ENCODE measurements at regions not wholly inside any gene's neighbourhood (a gene's known extent, or its start where the extent isn't known, plus 50 kb on each side); places are given as distances from the start of the nearest gene placed in this dataset.

DNA sequence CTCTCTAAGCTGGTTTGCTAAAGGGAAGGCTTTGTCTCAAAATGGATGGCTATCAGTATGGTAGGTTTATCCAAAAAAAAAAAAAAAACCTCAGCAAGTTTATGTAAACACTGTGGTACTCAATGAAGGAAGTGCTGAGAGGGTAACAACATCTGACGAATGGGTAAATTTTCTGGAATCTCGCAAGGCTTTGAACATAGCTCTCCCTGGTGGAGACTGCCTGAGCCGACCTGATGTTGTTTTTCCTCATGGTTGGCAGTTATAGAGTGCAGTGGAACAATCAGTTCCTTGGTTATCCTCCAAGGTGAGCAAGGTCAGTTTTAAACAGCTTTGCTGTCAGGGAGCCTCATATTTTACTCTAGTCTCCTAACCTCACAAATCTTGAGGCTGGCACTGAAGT lies 94.6 kb downstream of the ZPLD1 start:
- Mint-ChIP-seq H3K4me1 (peaks cover 3% of the 10 kb centered on the region), H3K36me3 (no peaks in the 10 kb centered on the region), H3K27me3 (no peaks in the 10 kb centered on the region), H3K4me3 (no peak overlapping the region), H3K27ac (no peak overlapping the region), H3K9me3 (no peaks in the 10 kb centered on the region)
- CTCF ChIA-PET, result interaction anchor here (0.5 to 2.0 kb wide), 3 partner anchors 300 to 491 kb away, joined by 3 to 8 read pairs (median 3); no protein-coding TSS in a partner anchor
- no peak for DNase-seq

DNA sequence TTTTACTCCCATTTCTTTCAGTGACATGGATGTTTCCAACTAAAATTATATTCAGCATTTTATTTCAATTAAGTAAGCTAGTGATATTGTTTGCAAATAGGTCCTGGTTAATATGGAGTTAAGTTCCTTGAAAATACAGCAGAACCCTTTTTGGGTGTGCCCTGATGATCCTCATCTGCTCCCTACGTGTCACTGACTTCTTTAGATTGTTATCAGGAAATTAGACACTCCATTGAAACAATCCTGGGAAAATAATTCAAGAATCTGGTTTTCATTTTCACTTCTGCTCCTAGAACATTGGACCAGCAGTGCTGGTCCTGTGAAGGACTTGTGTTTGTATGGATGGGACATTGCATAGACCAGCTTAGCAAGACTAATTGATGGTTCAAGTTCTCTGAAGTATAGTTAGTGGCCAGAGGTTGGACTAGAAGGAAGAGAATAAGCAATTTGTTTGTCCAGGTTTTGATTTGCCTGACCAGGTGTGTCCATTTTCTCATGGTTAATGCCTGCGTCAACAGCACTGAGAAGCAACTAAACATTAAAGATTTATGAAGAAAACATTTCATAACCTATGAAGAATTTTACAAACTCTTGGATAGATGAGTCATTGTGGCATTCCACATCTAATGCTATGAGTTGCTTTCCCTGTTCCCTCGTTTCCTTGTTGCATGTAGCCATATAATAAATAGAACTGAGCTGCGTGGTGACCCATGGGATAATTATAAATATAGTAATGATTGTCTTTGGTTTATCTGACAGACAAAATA lies 95.8 kb downstream of the ZPLD1 start:
- Mint-ChIP-seq H3K27ac (no peak overlapping the region), H3K4me3 (no peak overlapping the region), H3K36me3 (no peaks in the 10 kb centered on the region), H3K9me3 (no peaks in the 10 kb centered on the region), H3K4me1 (peaks cover 3% of the 10 kb centered on the region), H3K27me3 (no peaks in the 10 kb centered on the region)
- no peak for DNase-seq
- CTCF ChIA-PET, result interaction anchor here (2.0 kb wide), 1 partner anchor 301 kb away, joined by 8 read pairs; no protein-coding TSS in a partner anchor

DNA sequence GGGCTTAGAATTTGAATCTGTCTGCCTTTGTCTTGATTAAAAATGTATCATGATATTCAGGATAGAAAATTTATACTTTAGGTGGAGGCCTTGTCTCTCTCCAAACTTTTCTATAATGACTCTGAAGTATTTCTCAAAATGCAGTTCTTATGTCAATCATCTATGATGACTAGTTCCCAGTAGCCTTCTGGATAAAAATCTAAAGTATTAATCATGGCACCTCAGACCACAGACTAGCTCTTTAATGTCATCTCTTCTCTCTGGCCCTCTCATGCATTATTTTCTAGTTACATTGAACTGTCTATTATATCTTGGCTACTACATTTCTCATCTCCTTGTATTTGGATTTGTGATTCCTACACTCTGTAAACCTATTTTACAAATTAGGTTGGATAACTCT lies 96.9 kb downstream of the ZPLD1 start:
- H3K36me3 Mint-ChIP-seq, result no peaks in the 10 kb centered on the region
- CTCF ChIA-PET, result no interaction called here
- no peak overlapping the region for H3K27ac Mint-ChIP-seq
- no peaks in the 10 kb centered on the region for H3K9me3 Mint-ChIP-seq
- H3K4me3 Mint-ChIP-seq, result no peak overlapping the region
- H3K27me3 Mint-ChIP-seq, result no peaks in the 10 kb centered on the region
- peaks cover 3% of the 10 kb centered on the region for H3K4me1 Mint-ChIP-seq
- no peak for DNase-seq

DNA sequence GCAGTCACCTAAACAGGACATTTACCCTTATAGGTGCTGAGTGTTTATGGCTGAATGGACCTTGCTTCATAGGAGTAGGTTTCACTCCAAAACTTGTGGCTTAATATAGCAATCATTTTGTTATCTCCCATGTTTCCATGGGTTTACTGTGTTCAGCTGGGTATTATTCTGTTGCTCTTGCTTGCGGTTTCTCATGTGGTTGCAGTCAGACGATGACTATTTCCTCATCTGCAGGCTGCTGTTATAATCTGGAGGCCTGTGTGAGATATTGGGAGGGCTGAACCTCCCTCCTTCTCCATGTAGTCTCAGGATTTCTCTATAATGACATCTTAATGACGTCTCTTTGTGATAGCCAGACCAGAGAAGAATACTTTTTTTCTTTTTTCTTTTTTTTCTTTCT lies 98.1 kb downstream of the ZPLD1 start:
- no peaks in the 10 kb centered on the region for H3K27me3 Mint-ChIP-seq
- no peaks in the 10 kb centered on the region for H3K36me3 Mint-ChIP-seq
- H3K9me3 Mint-ChIP-seq, result no peaks in the 10 kb centered on the region
- H3K27ac Mint-ChIP-seq, result no peak overlapping the region
- no peak for DNase-seq
- CTCF ChIA-PET, result interaction anchor here (9.1 kb wide), 1 partner anchor 305 kb away, joined by 151 read pairs; no protein-coding TSS in a partner anchor
- H3K4me3 Mint-ChIP-seq, result no peak overlapping the region
- peaks cover 3% of the 10 kb centered on the region for H3K4me1 Mint-ChIP-seq

DNA sequence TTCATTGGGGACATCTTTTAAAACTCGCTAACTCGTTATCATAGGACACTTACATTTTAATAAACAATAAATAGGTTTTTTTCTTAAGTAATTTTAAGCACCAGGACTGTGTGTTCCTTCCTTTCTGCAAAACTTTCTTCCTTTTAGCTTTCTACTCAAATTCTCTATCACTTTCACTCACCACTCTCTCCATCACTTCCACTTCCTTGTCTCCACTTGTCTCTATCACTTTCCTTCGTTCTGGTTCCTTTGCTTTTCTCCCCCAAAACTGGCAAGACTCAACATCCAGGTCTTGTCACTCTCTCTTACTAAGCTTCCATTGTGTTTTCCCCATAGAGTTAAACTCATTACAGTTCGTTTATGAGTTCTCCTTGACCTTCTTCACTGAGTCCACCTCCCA lies 99.0 kb downstream of the ZPLD1 start:
- Mint-ChIP-seq H3K4me3 (no peak overlapping the region), H3K27me3 (no peaks in the 10 kb centered on the region), H3K36me3 (no peaks in the 10 kb centered on the region), H3K4me1 (peaks cover 3% of the 10 kb centered on the region), H3K27ac (no peak overlapping the region), H3K9me3 (no peaks in the 10 kb centered on the region)
- DNase-seq, result no peak
- CTCF ChIA-PET, result interaction anchor here (9.1 kb wide), 1 partner anchor 305 kb away, joined by 151 read pairs; no protein-coding TSS in a partner anchor

DNA sequence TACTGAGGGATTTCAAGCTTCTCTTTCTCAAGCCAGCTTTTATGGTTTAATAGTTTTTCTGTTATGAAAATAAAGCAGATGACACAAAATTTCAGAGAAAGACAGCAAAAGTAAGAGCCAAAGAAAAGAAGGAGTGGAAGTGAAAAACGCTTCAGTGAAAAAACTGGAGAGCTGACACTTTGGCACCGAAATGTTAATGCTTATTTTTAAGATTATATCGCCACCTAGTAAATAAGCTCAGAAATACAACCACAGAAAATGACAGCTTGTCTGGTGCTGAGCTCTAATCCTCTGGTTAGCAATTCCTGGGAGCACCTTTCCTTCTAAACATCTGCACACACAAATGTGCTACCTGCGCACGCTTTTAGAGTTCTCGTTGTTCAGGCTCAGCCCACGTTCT lies 101.6 kb downstream of the ZPLD1 start:
- peaks cover 3% of the 10 kb centered on the region for H3K4me1 Mint-ChIP-seq

DNA sequence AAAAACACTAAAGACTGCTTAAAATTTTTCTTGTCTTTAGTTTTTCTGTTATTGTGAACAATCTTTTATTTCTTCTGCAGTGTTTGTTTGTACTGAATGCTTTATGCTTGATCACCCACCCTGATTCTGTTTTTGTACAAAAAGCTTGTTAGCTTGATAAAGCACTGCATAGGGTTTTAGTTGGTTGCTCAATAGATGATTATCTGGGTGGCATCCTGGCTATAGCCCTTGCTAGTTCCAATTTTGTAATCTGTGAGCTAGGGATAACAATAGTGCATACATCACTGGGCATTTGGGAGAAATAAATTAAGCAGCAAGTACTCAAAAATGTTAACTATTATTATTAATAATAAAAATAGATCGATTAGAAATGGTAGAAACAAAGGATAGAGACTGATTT lies 102.3 kb downstream of the ZPLD1 start:
- H3K36me3 Mint-ChIP-seq, result no peaks in the 10 kb centered on the region
- CTCF ChIA-PET, result interaction anchor here (1.0 to 9.1 kb wide), 7 partner anchors 13 to 735 kb away, joined by 3 to 151 read pairs (median 4); no protein-coding TSS in a partner anchor

More for the DNA sequence above, 101.6 kb downstream of the ZPLD1 start:
- Mint-ChIP-seq H3K27me3 (no peaks in the 10 kb centered on the region), H3K27ac (no peak overlapping the region), H3K4me3 (no peak overlapping the region), H3K36me3 (no peaks in the 10 kb centered on the region), H3K9me3 (no peaks in the 10 kb centered on the region)
- DNase-seq, result no peak
- CTCF ChIA-PET, result interaction anchor here (0.6 to 9.1 kb wide), 12 partner anchors 9 to 734 kb away, joined by 3 to 151 read pairs (median 4); no protein-coding TSS in a partner anchor

DNA sequence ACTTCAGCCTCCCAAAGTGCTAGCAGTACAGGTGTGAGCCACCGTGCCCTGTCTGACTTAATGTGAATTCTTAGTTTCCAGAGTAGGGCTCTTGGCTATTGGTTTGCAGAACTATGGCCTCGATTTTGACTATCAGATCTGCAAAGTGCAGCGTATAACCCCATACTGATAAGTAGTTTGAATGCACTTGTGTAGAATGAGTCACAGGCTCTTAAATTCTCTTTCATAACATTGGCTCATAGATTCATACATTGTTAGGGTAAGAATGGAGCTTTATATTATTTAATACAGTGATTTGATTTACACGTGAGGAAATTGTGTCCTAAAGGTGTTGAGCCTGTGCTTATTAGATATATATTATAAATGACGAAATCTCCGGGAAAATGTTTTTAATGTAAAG lies 109.9 kb downstream of the ZPLD1 start:
- Mint-ChIP-seq H3K36me3 (no peaks in the 10 kb centered on the region), H3K27ac (no peak overlapping the region), H3K4me1 (no peaks in the 10 kb centered on the region), H3K9me3 (no peaks in the 10 kb centered on the region), H3K4me3 (no peak overlapping the region), H3K27me3 (peaks cover 4% of the 10 kb centered on the region)
- DNase-seq, result no peak
- CTCF ChIA-PET, result no interaction called here

More for the DNA sequence above, 102.3 kb downstream of the ZPLD1 start:
- H3K4me3 Mint-ChIP-seq, result no peak overlapping the region
- DNase-seq, result no peak
- H3K9me3 Mint-ChIP-seq, result no peaks in the 10 kb centered on the region
- peaks cover 3% of the 10 kb centered on the region for H3K4me1 Mint-ChIP-seq
- H3K27ac Mint-ChIP-seq, result no peak overlapping the region
- no peaks in the 10 kb centered on the region for H3K27me3 Mint-ChIP-seq

DNA sequence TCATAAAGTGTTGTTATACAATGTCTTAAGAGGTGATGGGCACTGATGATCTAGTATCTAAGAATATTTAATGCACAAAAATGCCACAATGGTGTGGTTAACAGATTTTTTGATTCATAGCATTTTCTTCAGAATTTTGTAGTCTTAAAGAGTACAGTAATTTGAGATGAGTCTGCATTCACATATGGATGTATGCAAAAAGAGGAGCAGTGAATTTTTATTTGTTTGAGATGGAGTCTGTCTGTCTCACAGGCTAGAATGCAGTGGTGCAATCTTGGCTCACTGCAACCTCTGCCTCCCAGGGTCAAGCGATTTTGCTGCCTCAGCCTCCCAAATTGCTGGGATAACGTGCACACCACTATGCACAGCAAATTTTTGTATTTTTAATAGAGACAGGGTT lies 110.5 kb downstream of the ZPLD1 start:
- no peak overlapping the region for H3K27ac Mint-ChIP-seq
- no peaks in the 10 kb centered on the region for H3K9me3 Mint-ChIP-seq
- H3K36me3 Mint-ChIP-seq, result no peaks in the 10 kb centered on the region
- DNase-seq, result no peak
- no peak overlapping the region for H3K4me3 Mint-ChIP-seq
- peaks cover 4% of the 10 kb centered on the region for H3K27me3 Mint-ChIP-seq
- CTCF ChIA-PET, result no interaction called here
- H3K4me1 Mint-ChIP-seq, result no peaks in the 10 kb centered on the region

DNA sequence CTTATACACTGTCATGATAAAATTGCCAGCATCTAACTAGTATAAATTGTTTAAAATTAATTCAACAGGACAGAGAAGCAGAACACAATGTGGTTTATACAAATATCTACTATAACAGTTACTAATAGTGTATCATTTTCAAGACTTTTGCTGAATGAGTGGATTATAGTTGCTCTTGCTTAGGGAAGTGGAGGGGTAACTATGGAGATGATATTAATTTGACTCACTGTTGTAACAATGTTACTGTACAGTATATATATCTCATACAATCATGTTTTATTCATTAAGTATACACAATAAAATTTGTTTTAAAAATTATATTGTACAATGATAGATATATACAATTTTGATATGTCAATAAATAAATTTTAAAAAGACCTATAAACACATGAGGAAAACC lies 119.1 kb downstream of the ZPLD1 start:
- no peaks in the 10 kb centered on the region for H3K4me1 Mint-ChIP-seq
- H3K27ac Mint-ChIP-seq, result no peak overlapping the region
- CTCF ChIA-PET, result no interaction called here
- no peaks in the 10 kb centered on the region for H3K27me3 Mint-ChIP-seq
- no peaks in the 10 kb centered on the region for H3K36me3 Mint-ChIP-seq
- DNase-seq, result no peak
- no peaks in the 10 kb centered on the region for H3K9me3 Mint-ChIP-seq
- H3K4me3 Mint-ChIP-seq, result no peak overlapping the region

DNA sequence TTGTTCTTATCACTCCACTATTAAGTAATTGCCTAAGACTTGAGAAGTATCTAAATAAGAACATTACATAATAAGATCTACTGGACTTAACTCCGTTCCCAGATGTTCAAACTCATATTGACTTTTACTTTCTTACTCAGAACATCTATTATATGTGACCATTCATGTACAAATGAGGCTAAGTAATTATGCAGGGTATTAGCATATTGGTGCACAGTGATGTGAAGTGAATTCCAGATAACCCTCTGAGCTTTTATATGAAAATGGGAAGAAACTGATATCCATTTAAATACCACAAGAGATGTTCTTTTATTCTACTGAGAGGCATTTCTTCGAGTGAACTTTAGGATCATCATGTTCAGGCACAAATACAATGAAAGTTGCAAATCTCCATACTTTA lies 135.7 kb downstream of the ZPLD1 start:
- Mint-ChIP-seq H3K4me1 (no peaks in the 10 kb centered on the region), H3K9me3 (no peaks in the 10 kb centered on the region), H3K36me3 (no peaks in the 10 kb centered on the region), H3K27me3 (no peaks in the 10 kb centered on the region), H3K27ac (no peak overlapping the region), H3K4me3 (no peak overlapping the region)
- no peak for DNase-seq
- CTCF ChIA-PET, result no interaction called here

DNA sequence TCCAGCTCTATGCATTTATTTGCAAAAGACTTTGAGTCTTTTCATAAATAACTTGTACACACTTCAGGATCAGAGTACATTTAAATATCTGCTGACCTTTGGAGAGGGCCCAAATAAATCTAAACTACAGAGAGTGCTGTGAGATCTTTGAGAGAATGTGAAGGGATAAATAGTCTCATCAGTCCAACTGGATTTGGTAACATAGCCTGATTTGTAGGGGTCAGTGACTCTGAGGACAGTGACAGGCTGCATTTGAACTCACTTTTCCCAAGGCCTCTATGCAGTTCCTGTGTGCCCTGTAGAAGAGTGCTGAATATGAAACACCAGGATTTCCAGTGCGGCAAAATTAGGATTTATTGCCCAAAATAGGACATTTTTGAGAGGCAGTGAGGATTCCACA lies 136.2 kb downstream of the ZPLD1 start:
- no peak overlapping the region for H3K27ac Mint-ChIP-seq
- H3K9me3 Mint-ChIP-seq, result no peaks in the 10 kb centered on the region
- H3K4me1 Mint-ChIP-seq, result no peaks in the 10 kb centered on the region
- no peak for DNase-seq
- H3K36me3 Mint-ChIP-seq, result no peaks in the 10 kb centered on the region
- no peaks in the 10 kb centered on the region for H3K27me3 Mint-ChIP-seq
- CTCF ChIA-PET, result no interaction called here
- H3K4me3 Mint-ChIP-seq, result no peak overlapping the region

DNA sequence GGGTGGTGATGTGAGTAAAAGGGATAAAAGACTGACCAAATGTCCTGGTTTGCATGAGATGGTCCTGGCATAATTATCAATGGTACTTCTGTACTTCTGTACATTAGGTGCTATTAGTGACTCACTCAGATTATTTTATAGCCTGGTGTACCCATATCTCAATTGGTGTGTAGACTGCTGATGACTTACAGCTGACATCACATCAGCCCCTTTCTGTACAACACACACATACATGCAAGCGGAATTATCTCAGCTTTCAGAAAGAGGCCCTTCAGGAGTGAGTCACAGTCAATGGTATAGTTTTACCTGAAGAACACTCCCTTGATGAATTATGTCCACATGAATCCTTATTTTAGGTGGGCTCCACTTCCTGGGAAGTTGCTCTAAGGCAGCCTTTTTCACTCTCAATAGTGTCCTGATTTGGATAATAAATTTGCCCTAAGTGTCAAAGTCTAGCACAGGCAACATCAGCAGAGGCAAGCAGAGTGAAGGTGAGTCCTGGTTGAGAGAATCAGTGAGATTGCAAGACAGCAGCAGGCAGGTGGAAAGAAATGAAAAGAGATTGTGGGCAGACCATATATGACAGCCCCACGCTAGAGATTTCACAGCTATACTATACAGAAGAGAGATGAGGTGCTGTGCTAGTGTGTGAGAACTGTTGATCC lies 137.0 kb downstream of the ZPLD1 start:
- Mint-ChIP-seq H3K4me3 (no peak overlapping the region), H3K9me3 (no peaks in the 10 kb centered on the region), H3K27me3 (no peaks in the 10 kb centered on the region), H3K4me1 (no peaks in the 10 kb centered on the region), H3K36me3 (no peaks in the 10 kb centered on the region), H3K27ac (no peak overlapping the region)
- no peak for DNase-seq
- CTCF ChIA-PET, result no interaction called here

DNA sequence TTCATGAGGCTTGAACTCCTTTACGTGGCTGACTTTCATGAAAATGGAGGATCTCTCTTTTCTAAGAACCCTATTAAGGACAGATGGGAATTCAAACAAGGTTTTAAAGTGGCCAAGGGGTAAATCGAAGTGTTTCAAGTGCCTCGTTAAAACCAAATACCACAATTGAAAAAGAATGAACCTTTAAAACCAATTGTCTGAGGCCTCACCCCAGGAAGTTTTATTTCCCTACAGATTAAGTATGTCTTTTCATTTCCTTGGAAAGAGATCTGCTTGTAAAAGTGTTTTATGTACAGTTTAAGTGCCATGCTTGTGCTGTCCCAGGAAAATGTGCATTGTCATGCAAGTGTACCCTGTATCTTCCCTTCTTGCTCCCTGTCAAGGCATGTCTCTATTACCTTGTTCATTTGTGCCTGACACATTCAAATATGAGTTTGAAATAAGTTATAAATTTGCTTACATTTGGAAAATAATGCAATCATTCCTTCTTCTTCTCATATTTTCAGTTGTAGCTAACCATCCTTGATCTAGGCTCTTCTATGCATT lies 138.7 kb downstream of the ZPLD1 start:
- H3K36me3 Mint-ChIP-seq, result no peaks in the 10 kb centered on the region
- no peak overlapping the region for H3K27ac Mint-ChIP-seq
- H3K27me3 Mint-ChIP-seq, result no peaks in the 10 kb centered on the region
- no peaks in the 10 kb centered on the region for H3K4me1 Mint-ChIP-seq
- H3K9me3 Mint-ChIP-seq, result no peaks in the 10 kb centered on the region
- no peak for DNase-seq
- H3K4me3 Mint-ChIP-seq, result no peak overlapping the region
- CTCF ChIA-PET, result no interaction called here

DNA sequence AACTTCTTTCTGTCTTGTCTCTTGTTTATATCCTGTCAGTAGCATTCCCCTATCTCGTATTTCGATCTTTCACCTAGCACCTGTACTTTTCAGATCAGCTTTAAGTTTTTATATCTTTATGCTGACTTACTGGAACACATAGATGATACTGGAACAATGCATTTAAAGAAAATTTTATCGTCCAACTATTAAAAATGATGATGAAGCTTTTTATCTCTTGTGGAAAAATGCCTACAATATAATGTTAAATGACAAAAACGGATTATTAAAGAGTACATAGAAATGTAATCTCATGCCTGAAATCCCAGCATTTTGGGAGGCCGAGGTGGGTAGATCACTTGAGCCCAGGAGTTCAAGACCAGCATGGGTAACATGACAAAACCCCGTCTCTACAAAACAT lies 139.5 kb downstream of the ZPLD1 start:
- CTCF ChIA-PET, result no interaction called here
- H3K4me3 Mint-ChIP-seq, result no peak overlapping the region
- DNase-seq, result no peak

More for the DNA sequence above, 139.5 kb downstream of the ZPLD1 start:
- Mint-ChIP-seq H3K27ac (no peak overlapping the region), H3K9me3 (no peaks in the 10 kb centered on the region), H3K4me1 (no peaks in the 10 kb centered on the region), H3K36me3 (no peaks in the 10 kb centered on the region), H3K27me3 (no peaks in the 10 kb centered on the region)

Data from activated naive CD4-positive, alpha-beta T cell treated with anti-CD3 and anti-CD28 coated beads, Interleukin-2, amount 10 ng/mL, durations not matched to agents 7 days and 5 days (primary cell).